ENCODE measurements at regions not wholly inside any gene's neighbourhood (a gene's known extent, or its start where the extent isn't known, plus 50 kb on each side); places are given as distances from the start of the nearest gene placed in this dataset.

- Histone ChIP-seq H3K27ac (ENCODE audit: low read depth, low read length, poor library complexity, severe bottlenecking) (no peak overlapping the region), H3K36me3 (ENCODE audit: insufficient read depth, low read length) (no peaks in the 10 kb centered on the region), H4K20me1 (ENCODE audit: insufficient read depth, low read length) (no peaks in the 10 kb centered on the region), H3K4me1 (ENCODE audit: insufficient read depth, low read length, poor library complexity, severe bottlenecking) (peaks cover 42% of the 10 kb centered on the region), H3K79me2 (ENCODE audit: insufficient read depth, low read depth, low read length) (no peaks in the 10 kb centered on the region), H3K4me2 (ENCODE audit: low read length) (no peak overlapping the region), H3K9me2 (ENCODE audit: insufficient read depth, low read length) (no peaks in the 10 kb centered on the region), H2AFZ (ENCODE audit: low read length) (no peak overlapping the region), H3K9me3 (ENCODE audit: low read length) (no peaks in the 10 kb centered on the region), H3K4me3 (ENCODE audit: low read depth, low read length, poor library complexity, severe bottlenecking) (no peak overlapping the region)
- POLR2A ChIA-PET: no interaction called here
- intact Hi-C loops (cut with micrococcal nuclease; ENCODE audit: unreplicated experiment): no loop called here
- CTCF ChIA-PET (ENCODE audit: unreplicated experiment): no interaction called here
- no peak for DNase-seq (ENCODE audit: low spot score)
- TF ChIP-seq CTCF (conservative IDR thresholded peaks at IDR 0.05; ENCODE audit: low read length): no peak
- no peak for TF ChIP-seq EZH2phosphoT487 (IDR thresholded peaks at IDR 0.05; ENCODE audit: borderline replicate concordance, low read depth, low read length)
- no TSS peak for BruUV-seq (replicated peaks)
These were observed 400.6 kb downstream of the GADD45G start for GRCh38 chr9:90005388-90005787.

GRCh38 chr9:90007516-90008440 lies 403.0 kb downstream of the GADD45G start:
- H3K9me2 ChIP-seq (ENCODE audit: insufficient read depth, low read length): no peaks in the 10 kb centered on the region
- ChIA-PET POLR2A (interaction anchor here (0.6 to 0.7 kb wide), 2 partner anchors 136 to 217 kb away, joined by 3 to 4 read pairs; no protein-coding TSS in a partner anchor), CTCF (ENCODE audit: unreplicated experiment) (no interaction called here)
- H2AFZ ChIP-seq (ENCODE audit: low read length): peak overlapping the region; percentile 15
- no peak for DNase-seq (ENCODE audit: low spot score)
- H3K36me3 ChIP-seq (ENCODE audit: insufficient read depth, low read length): no peaks in the 10 kb centered on the region
- H4K20me1 ChIP-seq (ENCODE audit: insufficient read depth, low read length): no peaks in the 10 kb centered on the region
- H3K4me1 ChIP-seq (ENCODE audit: insufficient read depth, low read length, poor library complexity, severe bottlenecking): peaks cover 44% of the 10 kb centered on the region
- no peak overlapping the region for H3K27ac ChIP-seq (ENCODE audit: low read depth, low read length, poor library complexity, severe bottlenecking)
- no peaks in the 10 kb centered on the region for H3K9me3 ChIP-seq (ENCODE audit: low read length)
- no peak overlapping the region for H3K4me2 ChIP-seq (ENCODE audit: low read length)
- no peak overlapping the region for H3K4me3 ChIP-seq (ENCODE audit: low read depth, low read length, poor library complexity, severe bottlenecking)
- no TSS peak for BruUV-seq (replicated peaks)
- intact Hi-C loops (cut with micrococcal nuclease; ENCODE audit: unreplicated experiment): no loop called here
- TF ChIP-seq CTCF (conservative IDR thresholded peaks at IDR 0.05; ENCODE audit: low read length): no peak
- no peak for TF ChIP-seq EZH2phosphoT487 (IDR thresholded peaks at IDR 0.05; ENCODE audit: borderline replicate concordance, low read depth, low read length)
- H3K79me2 ChIP-seq (ENCODE audit: insufficient read depth, low read depth, low read length): no peaks in the 10 kb centered on the region

- CTCF ChIA-PET (ENCODE audit: unreplicated experiment): interaction anchor here (1.6 kb wide), 1 partner anchor 10 kb away, joined by 4 read pairs; no protein-coding TSS in a partner anchor
- H3K4me3 ChIP-seq (ENCODE audit: low read depth, low read length, poor library complexity, severe bottlenecking): peak overlapping the region; percentile 23
- no peaks in the 10 kb centered on the region for H3K36me3 ChIP-seq (ENCODE audit: insufficient read depth, low read length)
- H4K20me1 ChIP-seq (ENCODE audit: insufficient read depth, low read length): no peaks in the 10 kb centered on the region
- DNase-seq (ENCODE audit: low spot score): peak; percentile 88
- no peaks in the 10 kb centered on the region for H3K9me2 ChIP-seq (ENCODE audit: insufficient read depth, low read length)
- no peaks in the 10 kb centered on the region for H3K9me3 ChIP-seq (ENCODE audit: low read length)
- BruUV-seq (replicated peaks): no TSS peak
- no peaks in the 10 kb centered on the region for H3K79me2 ChIP-seq (ENCODE audit: insufficient read depth, low read depth, low read length)
- no peak for TF ChIP-seq CTCF (conservative IDR thresholded peaks at IDR 0.05; ENCODE audit: low read length)
- TF ChIP-seq EZH2phosphoT487 (IDR thresholded peaks at IDR 0.05; ENCODE audit: borderline replicate concordance, low read depth, low read length): no peak
- H3K4me1 ChIP-seq (ENCODE audit: insufficient read depth, low read length, poor library complexity, severe bottlenecking): peaks cover 43% of the 10 kb centered on the region
- H3K27ac ChIP-seq (ENCODE audit: low read depth, low read length, poor library complexity, severe bottlenecking): peak overlapping the region; percentile 36
- POLR2A ChIA-PET: interaction anchor here (0.5 to 1.3 kb wide), 3 partner anchors 8 to 944 kb away, joined by 4 to 10 read pairs (median 4); no protein-coding TSS in a partner anchor
- peak overlapping the region; percentile 52 for H3K4me2 ChIP-seq (ENCODE audit: low read length)
- intact Hi-C loops (cut with micrococcal nuclease; ENCODE audit: unreplicated experiment): no loop called here
- peak overlapping the region; percentile 66; the same call in 1 of the 2 replicates for H2AFZ ChIP-seq (ENCODE audit: low read length)
These were observed 404.6 kb downstream of the GADD45G start for GRCh38 chr9:90009447-90009846.

Data from OCI-LY7 (cell line).